Vagina (tissue), 2 donors: ENCODE measurements at regions not wholly inside any gene's neighbourhood (a gene's known extent, or its start where the extent isn't known, plus 50 kb on each side); places are given as distances from the start of the nearest gene placed in this dataset.

Source experiments
- DNase-seq, 2 donors: peaks; one replicate each; pipeline ENCODE4 v3.0.0-alpha.2; 2017; ENCODE audit errors: extremely low spot score in 2 of 2
- H3K27ac ChIP-seq: fragments of 200-600 bp; sonication (generic); one replicate; pipeline ENCODE4 v1.5.1; 2019
- H3K27me3 ChIP-seq: fragments of 200-600 bp; sonication (generic); one replicate; pipeline ENCODE4 v1.5.1; 2019
- H3K36me3 ChIP-seq, 2 donors: fragments of 200-600 bp; sonication (generic); one replicate each; pipeline ENCODE4 v1.5.1; 2017 to 2019
- H3K4me1 ChIP-seq: fragments of 200-600 bp; sonication (generic); one replicate; pipeline ENCODE4 v1.5.1; 2019
- H3K4me3 ChIP-seq, 2 donors: fragments of 200-600 bp; sonication (generic); 1 replicate in 1 of 2; 2 replicates in 1 of 2; pipeline ENCODE4 v1.5.1; 2016 to 2019
- H3K9me3 ChIP-seq: fragments of 200-600 bp; sonication (generic); one replicate; pipeline ENCODE4 v1.5.1; 2019
- CTCF ChIP-seq, 3 experiments: fragments of 450-650 bp in 2 of 3; fragments of 200-600 bp in 1 of 3; sonication (generic) in 1 of 3; IDR thresholded peaks; one replicate each; pipeline ENCODE4 v1.5.1; 2017 to 2019; ENCODE audit warnings: antibody characterized with exemption in 3 of 3, mild to moderate bottlenecking in 2 of 3, moderate library complexity in 2 of 3
- POLR2A ChIP-seq, 2 donors: fragments of 450-650 bp; IDR thresholded peaks; one replicate each; pipeline ENCODE4 v1.6.1; 2017; ENCODE audit warnings: antibody characterized with exemption in 2 of 2, mild to moderate bottlenecking in 2 of 2, moderate library complexity in 2 of 2
- POLR2AphosphoS5 ChIP-seq, 2 donors: sonication (generic); formaldehyde crosslinking; IDR thresholded peaks; one replicate each; pipeline ENCODE4 v1.9.0; 2017; ENCODE audit warnings: antibody characterized with exemption in 2 of 2, mild to moderate bottlenecking in 2 of 2, low read depth in 1 of 2; ENCODE audit not compliant: insufficient read depth in 1 of 2
- intact Hi-C: fragments of 100-400 bp; cut with DNase I; formaldehyde crosslinking; loops from one replicate; pipeline ENCODE4 v1.15.1; 2023

- H3K9me3 ChIP-seq: no peaks in the 10 kb centered on the region
- H3K27ac ChIP-seq: no peak overlapping the region
- peak; percentile 62 to 87 for DNase-seq
- intact Hi-C loops: no loop called here
- TF ChIP-seq POLR2AphosphoS5 (IDR thresholded peaks at IDR 0.05; ENCODE audit: insufficient read depth in 1 of 2, low read depth in 1 of 2) (no peak), CTCF (IDR thresholded peaks at IDR 0.05) (no peak), POLR2A (IDR thresholded peaks at IDR 0.05) (no peak)
- no peaks in the 10 kb centered on the region for H3K27me3 ChIP-seq
- H3K4me1 ChIP-seq: no peaks in the 10 kb centered on the region
- no peak overlapping the region for H3K4me3 ChIP-seq
- H3K36me3 ChIP-seq: no peaks in the 10 kb centered on the region
Observed at GRCh38 chr22:48754611-48755058, 1073.0 kb downstream of the BRD1 start.

GRCh38 chr22:48753752-48754517 lies 1073.7 kb downstream of the BRD1 start:
- intact Hi-C loops: no loop called here
- Histone ChIP-seq H3K9me3 (no peaks in the 10 kb centered on the region), H3K36me3 (no peaks in the 10 kb centered on the region), H3K4me1 (no peaks in the 10 kb centered on the region), H3K27me3 (no peaks in the 10 kb centered on the region), H3K4me3 (no peak overlapping the region), H3K27ac (no peak overlapping the region)
- peak; percentile 65 to 94 for DNase-seq
- TF ChIP-seq POLR2AphosphoS5 (IDR thresholded peaks at IDR 0.05; ENCODE audit: insufficient read depth in 1 of 2, low read depth in 1 of 2) (no peak), POLR2A (IDR thresholded peaks at IDR 0.05) (no peak), CTCF (IDR thresholded peaks at IDR 0.05) (no peak)

- Histone ChIP-seq H3K36me3 (no peaks in the 10 kb centered on the region), H3K27me3 (no peaks in the 10 kb centered on the region), H3K9me3 (no peaks in the 10 kb centered on the region), H3K4me1 (no peaks in the 10 kb centered on the region), H3K27ac (no peak overlapping the region), H3K4me3 (no peak overlapping the region)
- no peak for TF ChIP-seq POLR2AphosphoS5 (IDR thresholded peaks at IDR 0.05; ENCODE audit: insufficient read depth in 1 of 2, low read depth in 1 of 2)
- no peak for TF ChIP-seq CTCF (IDR thresholded peaks at IDR 0.05)
- TF ChIP-seq POLR2A (IDR thresholded peaks at IDR 0.05): no peak
- peak; percentile 47 to 87 for DNase-seq
- intact Hi-C loops: no loop called here
Observed at GRCh38 chr22:48753381-48753730, 1074.3 kb downstream of the BRD1 start.

GRCh38 chr22:48752451-48753380 lies 1075.0 kb downstream of the BRD1 start:
- DNase-seq: peak in 1 of 2 donors; percentile 85
- Histone ChIP-seq H3K4me1 (no peaks in the 10 kb centered on the region), H3K27ac (no peak overlapping the region), H3K27me3 (no peaks in the 10 kb centered on the region), H3K9me3 (no peaks in the 10 kb centered on the region), H3K36me3 (no peaks in the 10 kb centered on the region), H3K4me3 (no peak overlapping the region)
- intact Hi-C loops: no loop called here
- no peak for TF ChIP-seq POLR2AphosphoS5 (IDR thresholded peaks at IDR 0.05; ENCODE audit: insufficient read depth in 1 of 2, low read depth in 1 of 2)
- TF ChIP-seq POLR2A (IDR thresholded peaks at IDR 0.05): no peak
- no peak for TF ChIP-seq CTCF (IDR thresholded peaks at IDR 0.05)
